ENCODE measurements at regions not wholly inside any gene's neighbourhood (a gene's known extent, or its start where the extent isn't known, plus 50 kb on each side); places are given as distances from the start of the nearest gene placed in this dataset.
"Not testable (repeated sequence)": the region's sequence is repeated elsewhere in the genome, so short reads cannot be mapped to it uniquely, and the experiment has no call there.

DNA sequence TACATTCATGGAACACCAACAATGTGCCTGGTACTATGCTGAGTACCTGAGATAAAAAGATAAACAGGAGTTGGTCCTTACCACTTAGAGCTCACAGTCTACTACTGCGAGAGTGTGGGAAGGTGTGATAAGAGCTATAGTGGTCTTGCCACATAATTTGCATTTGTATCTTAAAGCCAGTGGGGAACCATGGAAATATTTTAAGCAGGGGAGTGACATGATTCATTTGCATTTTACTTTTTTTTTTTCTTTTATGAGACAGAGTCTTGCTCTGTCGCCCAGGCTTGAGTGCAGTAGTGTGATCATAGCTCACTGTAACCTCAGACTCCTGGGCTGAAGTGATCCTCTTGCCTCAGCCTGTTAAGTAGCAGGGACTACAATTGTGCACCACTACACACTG lies 53.6 kb downstream of the SRGAP2 start:
- DNase-seq: not testable (repeated sequence)

GRCh38 chr1:206261473-206261872 lies 58.1 kb downstream of the SRGAP2 start:
- DNase-seq: not testable (repeated sequence)

DNA sequence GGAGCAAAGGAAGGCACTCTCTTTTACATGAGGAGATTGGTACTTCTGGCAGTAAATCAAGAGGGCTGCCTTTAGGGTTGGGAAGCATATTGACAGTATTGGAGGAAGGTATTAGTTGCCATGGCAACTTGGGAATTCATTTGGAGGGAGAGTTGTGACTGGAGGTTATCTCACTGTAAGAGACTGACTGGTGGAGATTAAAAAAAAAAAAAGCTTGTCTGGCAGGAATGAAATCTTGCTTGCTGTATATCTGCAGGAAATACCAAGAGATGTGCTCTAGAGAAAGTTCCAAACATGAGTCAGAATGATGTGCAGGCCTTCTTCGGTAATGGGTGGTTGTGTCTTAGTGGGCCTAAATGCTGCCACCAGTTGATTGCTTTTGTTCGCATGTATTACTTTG lies 59.1 kb downstream of the SRGAP2 start:
- not testable (repeated sequence) for DNase-seq

GRCh38 chr1:206264916-206265315 lies 61.6 kb downstream of the SRGAP2 start:
- DNase-seq: not testable (repeated sequence)

GRCh38 chr1:206271153-206271552 lies 67.8 kb downstream of the SRGAP2 start:
- DNase-seq: not testable (repeated sequence)

GRCh38 chr1:206273104-206273503 lies 69.8 kb downstream of the SRGAP2 start:
- DNase-seq: not testable (repeated sequence)

DNA sequence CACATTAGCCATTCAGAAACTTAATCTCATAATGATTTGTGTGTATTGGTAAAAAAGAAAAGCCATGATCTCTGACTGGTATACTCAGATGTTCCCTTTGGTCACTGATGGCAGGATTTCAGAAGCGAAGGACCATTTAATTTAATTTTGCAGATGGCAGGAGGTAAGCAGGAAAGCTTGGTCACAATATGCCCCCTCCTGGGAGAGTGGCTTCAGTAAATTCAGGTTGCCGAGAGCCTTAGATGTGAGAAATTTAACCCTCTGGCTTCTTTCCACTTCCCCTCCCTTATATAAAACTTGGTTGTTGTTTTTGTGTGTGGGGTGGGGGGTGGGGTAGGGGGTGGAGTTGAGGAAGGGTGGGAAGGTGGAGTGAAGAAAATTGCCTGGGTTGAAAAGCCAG lies 72.8 kb downstream of the SRGAP2 start:
- DNase-seq: not testable (repeated sequence)

DNA sequence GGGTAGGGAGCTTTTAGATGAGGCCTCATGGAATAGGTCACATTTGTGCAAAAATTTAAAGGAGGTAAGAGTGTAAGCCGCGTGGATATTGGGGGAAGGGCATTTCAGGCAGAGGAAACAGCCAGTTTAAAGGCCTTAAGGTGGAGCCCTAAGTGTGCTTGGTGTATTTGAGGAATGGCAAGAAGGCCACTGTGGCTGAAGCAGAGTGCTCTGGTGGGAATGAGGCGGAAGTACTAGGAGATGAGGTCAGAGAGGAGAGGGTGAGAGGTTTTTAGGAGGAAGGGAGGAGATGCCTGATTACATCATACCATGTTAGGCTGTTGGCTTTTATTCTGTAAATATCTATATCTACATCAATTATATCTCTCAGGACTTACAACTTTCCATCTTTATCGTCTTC lies 75.3 kb downstream of the SRGAP2 start:
- DNase-seq: not testable (repeated sequence)

- DNase-seq: not testable (repeated sequence)
Measured at GRCh38 chr1:206280683-206281082, 77.3 kb downstream of the SRGAP2 start.

DNA sequence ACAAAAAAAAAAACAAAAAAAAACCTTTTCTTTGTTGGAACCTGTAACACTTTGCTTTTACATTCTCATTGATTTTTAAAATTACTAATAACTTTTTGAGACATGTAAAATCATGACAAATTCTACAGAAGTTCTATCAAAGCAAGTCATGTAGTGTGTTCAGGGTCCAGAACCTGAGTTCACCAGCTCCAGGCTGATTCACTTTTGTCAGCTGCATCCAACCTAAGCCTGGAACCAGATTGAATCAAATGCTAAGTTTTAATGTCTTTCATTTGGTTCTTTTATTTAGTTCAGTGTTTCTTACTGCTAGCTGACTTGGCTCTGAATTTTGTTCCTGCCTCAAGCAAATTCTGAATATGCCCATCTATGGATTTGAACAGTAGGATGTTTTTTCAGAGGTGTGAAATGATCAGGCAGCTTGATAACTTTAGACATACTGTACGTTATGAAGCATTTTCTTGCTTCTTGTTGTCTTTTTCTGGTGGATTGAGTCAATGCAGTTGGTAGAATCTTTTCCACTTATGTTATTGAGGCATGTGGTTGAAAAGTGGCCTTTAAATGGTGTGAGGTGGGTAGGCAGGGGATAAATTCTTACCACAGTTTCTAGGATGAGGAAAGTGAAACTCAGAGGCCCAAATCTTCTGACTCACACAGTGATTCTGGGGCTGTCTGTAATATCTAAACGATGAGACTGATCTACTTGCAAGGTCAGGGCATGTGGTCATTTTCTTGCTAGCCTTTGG lies 78.7 kb downstream of the SRGAP2 start:
- not testable (repeated sequence) for DNase-seq

GRCh38 chr1:206285024-206285960 lies 82.0 kb downstream of the SRGAP2 start:
- DNase-seq: not testable (repeated sequence)

- not testable (repeated sequence) for DNase-seq
Measured at GRCh38 chr1:206287759-206288158, 84.4 kb downstream of the SRGAP2 start.

DNA sequence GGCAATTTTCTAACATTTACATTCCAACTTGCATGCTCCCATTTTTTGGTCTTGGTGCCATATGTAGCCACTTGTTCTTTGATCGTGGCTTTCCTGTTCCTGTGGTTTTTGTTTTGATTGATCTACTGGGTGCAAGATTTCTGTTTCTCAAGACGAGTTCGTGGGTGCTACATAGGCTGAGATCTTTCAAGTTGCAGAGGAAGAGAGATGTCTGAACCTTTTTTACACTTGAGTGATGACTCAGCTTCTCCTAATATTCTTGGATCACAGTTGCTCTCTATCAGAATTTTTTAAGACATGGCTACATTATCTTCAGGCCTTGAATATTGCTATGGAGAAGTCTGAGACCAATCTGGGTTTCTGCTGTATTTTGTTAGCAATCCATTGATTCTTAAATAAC lies 85.1 kb downstream of the SRGAP2 start:
- not testable (repeated sequence) for DNase-seq

GRCh38 chr1:206297145-206298031 lies 94.0 kb downstream of the SRGAP2 start:
- DNase-seq: not testable (repeated sequence)

GRCh38 chr1:206298032-206298392 lies 94.7 kb downstream of the SRGAP2 start:
- not testable (repeated sequence) for DNase-seq

GRCh38 chr1:206299181-206299791 lies 95.9 kb downstream of the SRGAP2 start:
- DNase-seq: not testable (repeated sequence)

DNA sequence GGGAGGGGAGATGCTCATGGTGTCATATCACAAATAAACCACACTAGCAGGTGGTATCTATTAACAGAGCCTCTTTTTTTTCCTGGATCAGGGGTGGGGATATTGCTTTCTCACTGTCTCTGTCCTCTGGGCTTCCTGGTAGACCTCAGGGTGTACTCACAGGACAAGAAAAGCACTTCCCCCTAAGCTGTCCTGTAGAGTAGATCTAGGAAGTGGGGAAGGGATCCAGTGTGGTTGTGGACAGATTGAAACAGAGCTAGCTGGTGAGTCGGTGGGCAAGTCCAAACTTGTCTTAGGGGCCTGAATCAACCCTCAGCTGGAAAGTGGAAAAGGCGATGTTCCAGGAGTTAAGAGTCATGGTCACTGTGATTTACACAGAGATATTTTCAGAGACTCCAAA lies 96.6 kb downstream of the SRGAP2 start:
- not testable (repeated sequence) for DNase-seq

GRCh38 chr1:206302056-206302455 lies 98.7 kb downstream of the SRGAP2 start:
- not testable (repeated sequence) for DNase-seq

DNA sequence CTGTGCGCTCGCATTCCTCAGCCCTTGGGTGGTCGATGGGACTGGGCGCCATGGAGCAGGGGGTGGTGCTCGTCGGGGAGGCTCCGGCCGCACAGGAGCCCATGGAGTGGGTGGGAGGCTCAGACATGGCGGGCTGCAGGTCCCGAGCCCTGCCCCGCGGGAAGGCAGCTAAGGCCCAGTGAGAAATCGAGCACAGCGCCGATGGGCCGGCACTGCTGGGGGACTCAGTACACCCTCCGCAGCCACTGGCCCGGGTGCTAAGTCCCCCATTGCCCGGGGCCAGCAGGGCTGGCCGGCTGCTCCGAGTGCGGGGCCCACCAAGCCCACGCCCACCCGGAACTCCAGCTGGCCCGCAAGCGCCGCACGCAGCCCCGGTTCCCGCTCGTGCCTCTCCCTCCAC lies 104.1 kb downstream of the SRGAP2 start:
- not testable (repeated sequence) for DNase-seq

- not testable (repeated sequence) for DNase-seq
Measured at GRCh38 chr1:206310948-206311347, 107.6 kb downstream of the SRGAP2 start.

- peak; percentile 4 for DNase-seq
Measured at GRCh38 chr1:206311611-206312273, 108.4 kb downstream of the SRGAP2 start.

- not testable (repeated sequence) for DNase-seq
Measured at GRCh38 chr1:206312274-206312665, 108.9 kb downstream of the SRGAP2 start.

All from retina (tissue), 1 donor.